ENCODE measurements at regions not wholly inside any gene's neighbourhood (a gene's known extent, or its start where the extent isn't known, plus 50 kb on each side); places are given as distances from the start of the nearest gene placed in this dataset.
A peak's percentile ranks its signal among the peaks of the same experiment; 100 is the strongest.

DNA sequence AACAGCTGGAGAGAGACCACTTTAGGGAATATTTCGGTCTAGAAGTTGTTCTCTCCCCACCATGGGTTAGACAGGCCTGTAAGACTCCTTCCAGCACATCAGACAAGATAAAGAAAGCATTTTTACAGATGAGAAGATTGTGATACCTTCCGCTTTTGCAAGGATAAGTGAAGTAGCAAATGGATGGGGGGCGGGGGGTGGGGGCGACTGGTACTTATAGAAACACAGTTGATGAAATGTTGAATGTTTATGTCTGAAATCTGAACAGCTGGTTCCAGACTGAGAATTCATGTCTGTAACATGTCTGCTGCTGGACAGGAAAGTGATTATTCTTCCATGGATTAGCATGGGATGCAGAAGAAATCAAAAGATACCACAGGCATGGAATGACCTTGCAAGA is 90.5 kb upstream of the FN1 start:
- intact Hi-C loops (cut with DNase I): no loop called here
- Histone ChIP-seq H3K27me3 (no peaks in the 10 kb centered on the region), H3K36me3 (no peaks in the 10 kb centered on the region), H3K4me1 (no peaks in the 10 kb centered on the region), H3K9me3 (no peaks in the 10 kb centered on the region), H3K27ac (no peak overlapping the region), H3K4me3 (no peak overlapping the region)
- TF ChIP-seq, protein P1, sequence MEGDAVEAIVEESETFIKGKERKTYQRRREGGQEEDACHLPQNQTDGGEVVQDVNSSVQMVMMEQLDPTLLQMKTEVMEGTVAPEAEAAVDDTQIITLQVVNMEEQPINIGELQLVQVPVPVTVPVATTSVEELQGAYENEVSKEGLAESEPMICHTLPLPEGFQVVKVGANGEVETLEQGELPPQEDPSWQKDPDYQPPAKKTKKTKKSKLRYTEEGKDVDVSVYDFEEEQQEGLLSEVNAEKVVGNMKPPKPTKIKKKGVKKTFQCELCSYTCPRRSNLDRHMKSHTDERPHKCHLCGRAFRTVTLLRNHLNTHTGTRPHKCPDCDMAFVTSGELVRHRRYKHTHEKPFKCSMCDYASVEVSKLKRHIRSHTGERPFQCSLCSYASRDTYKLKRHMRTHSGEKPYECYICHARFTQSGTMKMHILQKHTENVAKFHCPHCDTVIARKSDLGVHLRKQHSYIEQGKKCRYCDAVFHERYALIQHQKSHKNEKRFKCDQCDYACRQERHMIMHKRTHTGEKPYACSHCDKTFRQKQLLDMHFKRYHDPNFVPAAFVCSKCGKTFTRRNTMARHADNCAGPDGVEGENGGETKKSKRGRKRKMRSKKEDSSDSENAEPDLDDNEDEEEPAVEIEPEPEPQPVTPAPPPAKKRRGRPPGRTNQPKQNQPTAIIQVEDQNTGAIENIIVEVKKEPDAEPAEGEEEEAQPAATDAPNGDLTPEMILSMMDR (IDR thresholded peaks at IDR 0.05): no peak
- TF ChIP-seq POLR2A (IDR thresholded peaks at IDR 0.05): no peak
- DNase-seq (no peak), ATAC-seq (no peak)
- 94% methylated on average over 4 of the region's 4 CpGs for WGBS (ENCODE audit: insufficient coverage, low coverage, low lambda C conversion rate, missing lambda C conversion rate)

DNA sequence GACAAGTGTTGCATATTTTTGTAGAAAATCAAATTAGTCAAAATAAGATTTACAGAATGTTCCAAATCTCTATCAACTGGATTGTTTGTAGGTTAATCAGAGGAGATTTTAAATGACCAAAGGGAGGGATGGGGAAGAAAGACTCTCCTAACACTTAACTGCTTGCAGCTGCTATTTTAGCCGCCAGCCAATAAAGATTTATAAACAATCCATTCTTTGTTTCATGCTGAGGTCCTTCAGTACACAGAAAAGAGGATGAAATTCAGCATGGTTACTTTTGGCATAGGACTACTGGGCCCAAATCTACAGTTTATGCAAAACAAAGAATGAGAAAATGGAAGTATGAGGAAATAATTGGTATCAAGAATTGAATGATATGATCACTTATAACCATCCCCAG is 86.4 kb upstream of the FN1 start:
- DNase-seq (no peak), ATAC-seq (no peak)
- Histone ChIP-seq H3K9me3 (no peaks in the 10 kb centered on the region), H3K4me3 (no peak overlapping the region), H3K27me3 (no peaks in the 10 kb centered on the region), H3K4me1 (no peaks in the 10 kb centered on the region), H3K36me3 (no peaks in the 10 kb centered on the region), H3K27ac (no peak overlapping the region)
- intact Hi-C loops (cut with DNase I): no loop called here
- 75% methylated on average over 1 of the region's 1 CpG for WGBS (ENCODE audit: insufficient coverage, low coverage, low lambda C conversion rate, missing lambda C conversion rate)
- TF ChIP-seq, protein P1 (IDR thresholded peaks at IDR 0.05): no peak
- TF ChIP-seq POLR2A (IDR thresholded peaks at IDR 0.05): no peak

DNA sequence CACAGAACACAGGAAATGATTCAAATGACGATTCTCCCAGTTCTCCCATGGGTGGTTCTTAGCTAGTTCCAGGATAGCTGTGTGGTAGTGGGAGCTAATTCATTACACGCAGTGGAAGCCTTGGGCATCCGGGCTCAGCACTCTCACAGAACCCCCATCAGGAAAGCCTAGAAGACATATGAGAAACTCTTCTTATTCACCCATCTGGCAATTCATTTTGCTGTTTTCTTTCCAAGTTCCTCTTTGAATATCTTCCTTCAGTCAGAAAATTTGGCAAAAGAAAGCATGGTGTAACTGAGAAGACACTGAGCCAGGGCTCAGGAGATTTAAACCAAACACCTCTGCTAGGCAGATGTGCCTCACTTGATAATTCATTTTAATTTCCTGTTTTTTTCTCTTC is 85.2 kb upstream of the FN1 start:
- Histone ChIP-seq H3K4me1 (no peaks in the 10 kb centered on the region), H3K27me3 (no peaks in the 10 kb centered on the region), H3K27ac (no peak overlapping the region), H3K36me3 (no peaks in the 10 kb centered on the region), H3K9me3 (no peaks in the 10 kb centered on the region), H3K4me3 (no peak overlapping the region)
- TF ChIP-seq, protein P1 (IDR thresholded peaks at IDR 0.05): no peak
- no peak for TF ChIP-seq POLR2A (IDR thresholded peaks at IDR 0.05)
- WGBS (ENCODE audit: insufficient coverage, low coverage, low lambda C conversion rate, missing lambda C conversion rate): 78% methylated on average over 3 of the region's 3 CpGs
- no peak for DNase-seq
- intact Hi-C loops (cut with DNase I): no loop called here
- ATAC-seq: no peak

DNA sequence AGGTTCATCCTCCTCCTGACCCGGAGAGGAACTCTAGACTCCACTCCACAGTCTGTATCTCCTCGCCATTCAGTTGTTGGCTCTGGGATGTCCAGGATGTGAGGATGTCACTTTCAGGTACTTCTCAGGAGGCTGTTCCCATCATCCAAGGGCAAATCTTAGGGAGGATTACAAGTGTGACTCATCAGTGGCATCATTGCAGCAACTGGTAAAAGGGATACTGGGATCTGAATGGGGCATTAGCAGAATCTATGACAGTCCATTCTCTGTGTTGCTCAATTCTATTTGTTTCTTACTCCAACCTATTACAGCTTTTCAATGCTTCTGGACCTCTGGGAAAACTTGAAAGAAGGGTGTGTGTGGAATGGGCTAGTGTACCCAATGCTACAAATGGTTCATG is 81.5 kb upstream of the FN1 start:
- H3K27ac ChIP-seq: no peak overlapping the region
- 60% methylated on average over 1 of the region's 2 CpGs for WGBS (ENCODE audit: insufficient coverage, low coverage, low lambda C conversion rate, missing lambda C conversion rate)
- ATAC-seq: peak in 1 of 4 donors; percentile 38

More for the DNA sequence above, 81.5 kb upstream of the FN1 start:
- intact Hi-C loops (cut with DNase I): no loop called here
- no peaks in the 10 kb centered on the region for H3K9me3 ChIP-seq
- no peaks in the 10 kb centered on the region for H3K27me3 ChIP-seq
- DNase-seq: no peak
- H3K4me3 ChIP-seq: no peak overlapping the region
- peaks cover 0 to 4% (median 0%) of the 10 kb centered on the region in 4 donors for H3K4me1 ChIP-seq
- no peaks in the 10 kb centered on the region for H3K36me3 ChIP-seq
- TF ChIP-seq POLR2A (IDR thresholded peaks at IDR 0.05): no peak
- TF ChIP-seq, protein P1 (IDR thresholded peaks at IDR 0.05): no peak

All from right lobe of liver (tissue), 6 donors.